Mammary epithelial cell (primary cell): ENCODE measurements at regions not wholly inside any gene's neighbourhood (a gene's known extent, or its start where the extent isn't known, plus 50 kb on each side); places are given as distances from the start of the nearest gene placed in this dataset.

ENCODE experiments used
- CTCF ChIP-seq, 2 donors: IDR thresholded peaks in 1 of 2; conservative IDR thresholded peaks in 1 of 2; 2 replicates each; pipeline ENCODE4 v1.5.1; 2011 to 2012; ENCODE audit warnings: inconsistent platforms in 2 of 2, low read length in 2 of 2, mild to moderate bottlenecking in 2 of 2, control low read depth in 1 of 2, low read depth in 1 of 2; ENCODE audit not compliant: insufficient read depth in 1 of 2; ENCODE audit errors: extremely low read depth in 1 of 2
- EZH2 ChIP-seq: IDR thresholded peaks from 2 replicates; pipeline ENCODE4 v1.6.1; 2012; ENCODE audit warnings: low read length, inconsistent platforms, borderline replicate concordance

GRCh38 chr10:125252937-125253336, 92.6 kb upstream of the CTBP2 start:
- TF ChIP-seq CTCF (conservative IDR thresholded peaks at IDR 0.05 in 1 of 2, IDR thresholded peaks at IDR 0.05 in 1 of 2; ENCODE audit: extremely low read depth in 1 of 2, insufficient read depth in 1 of 2, low read depth in 1 of 2, low read length in 2 of 2) (no peak), EZH2 (no peak)
